Kidney tubule cell (primary cell): ENCODE measurements at regions not wholly inside any gene's neighbourhood (a gene's known extent, or its start where the extent isn't known, plus 50 kb on each side); places are given as distances from the start of the nearest gene placed in this dataset.
"Not testable (repeated sequence)": the region's sequence is repeated elsewhere in the genome, so short reads cannot be mapped to it uniquely, and the experiment has no call there.

ENCODE experiments used
- DNase-seq: peaks from one replicate; pipeline ENCODE4 v3.0.0-alpha.2; 2018; ENCODE audit warnings: low spot score

DNA sequence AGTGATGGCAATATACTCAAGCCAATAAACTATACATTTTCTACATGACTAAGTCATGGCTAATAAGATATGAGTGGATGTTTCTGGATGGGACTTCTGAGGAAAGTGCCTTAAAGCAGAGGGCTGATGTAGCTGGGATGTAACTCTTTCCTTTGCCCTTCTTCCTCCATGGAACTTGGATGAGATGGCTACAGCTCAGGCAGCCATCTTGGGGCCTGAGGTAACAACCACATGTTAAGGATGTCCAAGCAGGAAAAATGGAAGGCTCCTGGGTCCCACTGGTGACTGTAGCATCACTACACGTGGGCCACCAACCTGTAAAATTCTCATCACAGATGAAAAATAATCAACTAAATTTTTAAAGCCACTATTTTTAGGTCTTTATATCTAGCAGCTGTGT, 54.4 kb upstream of the GRIP1 start:
- DNase-seq, result no peak

DNA sequence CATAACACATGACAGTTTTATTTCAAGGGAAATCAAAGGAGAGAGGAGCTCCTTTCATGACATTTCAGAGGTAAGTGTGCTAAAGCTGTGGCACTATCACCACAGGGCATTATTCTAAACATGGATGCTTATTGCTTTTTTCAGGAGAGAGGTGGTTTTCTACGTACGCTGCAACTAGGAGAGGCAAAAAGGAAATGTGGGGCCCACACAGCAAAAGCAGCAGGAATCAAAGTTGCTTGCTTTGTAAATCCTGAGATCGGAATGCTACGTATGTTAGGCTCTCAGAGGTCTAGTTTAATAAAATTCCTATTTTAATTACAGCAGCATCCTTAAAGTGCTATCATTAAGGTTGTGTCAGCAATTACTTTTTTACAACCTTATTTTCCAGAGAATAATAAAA, 55.0 kb upstream of the GRIP1 start:
- no peak for DNase-seq

DNA sequence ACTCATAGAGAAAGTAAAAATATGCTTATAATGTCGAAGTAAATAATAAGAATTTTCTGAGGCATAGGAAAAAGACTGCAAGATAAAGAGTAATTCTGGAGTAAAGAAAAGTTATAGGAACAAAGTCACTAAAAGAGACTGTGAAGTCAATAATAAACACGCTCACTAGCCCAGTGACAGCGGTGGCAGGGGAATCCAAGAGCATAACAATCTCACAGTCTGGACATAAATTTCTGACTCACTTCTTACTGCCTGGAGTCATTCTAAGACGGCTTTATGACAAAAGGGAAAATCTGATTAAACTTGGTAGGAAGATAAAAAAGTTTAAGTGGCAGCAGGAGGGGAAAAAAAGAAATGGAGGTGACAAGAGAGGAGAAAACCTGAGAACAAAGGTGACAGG, 56.4 kb upstream of the GRIP1 start:
- DNase-seq, result no peak

DNA sequence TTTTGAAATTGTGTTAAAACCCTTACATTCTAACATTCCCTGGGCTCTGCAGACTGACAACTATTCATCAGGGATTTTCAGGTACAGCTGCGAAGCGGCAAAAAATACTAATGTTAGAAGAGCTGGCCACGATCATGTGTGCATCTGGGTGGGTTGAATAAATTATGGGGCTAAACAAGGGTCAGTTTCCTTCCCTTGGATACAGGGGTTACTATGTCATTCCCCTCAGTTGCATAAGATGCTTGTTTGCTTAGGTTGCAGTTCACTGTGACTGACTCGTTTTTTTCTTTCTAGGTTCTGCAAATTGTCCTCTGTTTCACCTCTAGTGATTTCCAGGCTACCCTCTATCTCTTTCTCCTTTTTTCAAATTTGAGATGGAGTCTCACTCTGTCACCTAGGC, 58.1 kb upstream of the GRIP1 start:
- DNase-seq, result no peak

DNA sequence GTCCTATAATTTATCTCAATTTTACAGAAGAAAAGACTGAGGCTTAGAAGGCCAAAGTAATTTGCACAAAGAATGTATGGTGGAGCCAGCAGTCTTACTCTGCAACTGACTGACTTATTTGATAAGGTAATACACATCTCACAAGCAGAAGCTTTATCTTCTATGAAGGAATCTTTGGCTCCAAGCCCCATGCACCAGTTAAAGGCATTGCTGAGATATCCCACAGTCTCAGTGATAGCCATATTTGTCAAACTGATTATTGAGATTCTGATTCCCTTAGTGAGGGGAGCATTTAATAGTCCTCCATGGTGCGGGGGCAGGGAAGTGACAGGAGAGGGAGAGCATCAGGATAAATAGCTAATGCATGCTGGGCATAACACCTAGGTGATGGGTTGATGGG, 60.4 kb upstream of the GRIP1 start:
- no peak for DNase-seq

DNA sequence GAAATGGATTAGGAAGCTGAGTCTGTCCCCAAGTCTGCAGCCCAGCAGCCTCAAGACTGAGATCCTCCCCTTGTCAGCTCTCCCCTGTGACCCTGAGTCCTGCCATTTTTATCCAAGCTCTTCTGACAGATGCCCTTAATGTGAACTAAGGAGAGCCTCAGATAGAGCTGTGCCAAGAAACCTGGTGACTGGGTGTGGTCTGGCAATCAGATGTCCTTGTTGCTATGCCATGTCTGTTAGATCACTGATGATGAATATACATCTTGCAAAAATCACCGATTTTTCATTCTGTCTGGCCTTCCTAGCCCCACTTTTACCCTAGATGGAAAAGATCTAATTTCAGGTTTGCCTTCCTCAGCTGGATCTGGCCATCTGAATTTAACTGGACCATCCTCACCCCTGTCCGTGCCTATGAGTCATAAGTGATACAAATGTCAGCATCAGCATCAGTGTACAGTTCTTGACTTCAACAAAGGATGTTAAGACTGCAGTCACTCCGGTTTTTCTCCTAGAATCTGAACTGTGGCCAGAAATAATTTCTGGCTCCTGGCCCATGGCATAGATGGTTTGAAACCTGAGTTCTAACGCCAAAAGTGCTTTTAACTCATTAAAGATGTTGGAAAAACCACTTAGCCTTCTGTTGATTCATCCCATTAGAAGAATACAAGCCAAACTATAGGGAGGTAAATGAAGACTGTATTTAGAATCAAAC, 61.2 kb upstream of the GRIP1 start:
- no peak for DNase-seq

DNA sequence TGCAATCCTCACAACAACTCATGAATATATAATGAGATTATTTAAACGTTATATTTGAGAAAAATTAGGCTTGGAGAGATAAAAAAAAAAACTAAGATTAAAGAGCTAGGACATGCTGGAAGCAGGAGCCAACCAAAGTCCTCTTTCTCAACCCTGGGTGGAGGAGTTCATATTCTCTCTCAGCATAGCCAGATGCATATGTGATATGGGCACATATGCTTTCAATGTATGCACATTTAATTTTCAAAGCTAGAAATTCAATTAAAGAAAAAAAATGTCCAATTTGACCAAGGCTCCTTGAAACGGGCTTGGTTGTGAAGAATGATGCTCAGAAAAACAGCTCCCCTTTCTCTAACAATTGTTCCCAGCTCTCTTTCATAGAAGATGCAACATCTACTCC, 61.9 kb upstream of the GRIP1 start:
- DNase-seq, result no peak

DNA sequence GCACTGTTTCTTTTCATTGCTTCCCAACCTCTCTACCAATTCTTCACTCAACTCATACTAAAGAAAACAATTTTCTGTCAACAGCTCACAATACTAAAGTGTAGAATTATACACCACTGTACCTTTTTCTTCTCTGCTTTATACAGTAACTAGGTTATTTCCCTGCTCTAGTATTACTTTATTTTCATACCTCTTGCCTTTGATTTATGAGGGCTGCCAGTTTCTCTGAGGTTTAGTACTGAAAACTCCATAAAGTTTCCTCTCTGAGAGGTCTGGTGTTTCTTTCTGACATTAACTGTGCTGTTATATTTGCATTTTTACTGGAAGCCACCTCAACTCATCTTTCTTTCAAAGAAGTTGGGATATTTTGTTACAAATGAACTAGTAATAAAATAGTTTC, 63.0 kb upstream of the GRIP1 start:
- DNase-seq, result no peak

DNA sequence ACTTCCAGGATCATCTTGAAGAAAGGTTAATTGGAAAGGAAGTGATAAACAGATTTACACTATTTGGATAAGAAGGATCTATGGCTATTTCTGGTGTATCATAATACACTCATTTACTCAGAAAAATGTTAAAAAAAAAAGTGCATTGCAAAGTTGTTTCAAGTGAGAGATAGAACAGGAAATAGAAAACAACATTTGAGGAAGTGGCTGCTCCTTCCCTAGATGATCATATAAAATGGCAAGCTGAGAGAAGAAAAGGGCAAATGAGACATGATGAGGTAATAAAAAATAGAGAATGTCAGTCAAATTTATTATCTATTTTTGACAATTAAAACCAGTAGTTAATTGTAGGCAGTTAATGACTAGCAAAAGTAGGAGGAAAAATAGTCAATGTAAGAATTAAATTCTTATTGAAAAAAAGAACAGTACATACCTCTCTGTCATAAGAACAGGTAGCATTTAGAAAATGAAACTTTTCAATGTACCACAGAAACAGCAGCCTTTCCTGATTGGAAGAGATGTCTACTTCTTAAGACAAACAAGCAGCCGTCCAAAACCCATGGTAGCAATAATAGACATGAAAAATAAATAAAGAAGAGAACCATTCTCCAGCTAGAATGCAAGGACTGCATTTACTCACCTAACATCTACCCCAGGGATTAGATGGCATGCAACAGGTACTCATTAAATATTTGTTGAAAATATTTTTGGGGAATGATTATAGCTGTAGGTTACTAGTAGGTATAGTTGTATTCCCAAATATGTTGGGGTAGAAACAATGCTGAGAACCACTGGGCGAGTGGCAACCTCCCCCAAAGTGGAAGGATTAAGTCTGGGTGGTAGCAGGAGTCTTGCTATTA, 63.9 kb upstream of the GRIP1 start:
- DNase-seq, result no peak

DNA sequence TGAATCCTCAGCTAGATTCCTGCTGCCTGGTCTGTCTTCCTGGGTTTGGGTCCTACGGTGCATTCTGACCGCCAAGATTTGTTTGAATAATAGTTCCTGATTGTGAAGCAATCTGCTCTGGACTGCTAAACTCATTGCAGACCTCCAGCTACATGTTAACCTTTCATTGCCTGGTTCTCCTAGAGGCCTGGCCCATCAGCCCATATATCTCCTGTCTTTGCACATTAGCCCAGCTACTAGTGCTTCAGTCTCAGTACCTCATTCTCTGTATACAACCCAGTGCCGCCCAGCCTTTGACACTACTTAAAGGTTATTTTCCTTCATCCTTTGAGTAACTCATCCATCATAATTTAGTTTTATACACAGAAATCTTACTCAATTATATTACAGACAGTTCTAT, 65.6 kb upstream of the GRIP1 start:
- DNase-seq, result no peak

DNA sequence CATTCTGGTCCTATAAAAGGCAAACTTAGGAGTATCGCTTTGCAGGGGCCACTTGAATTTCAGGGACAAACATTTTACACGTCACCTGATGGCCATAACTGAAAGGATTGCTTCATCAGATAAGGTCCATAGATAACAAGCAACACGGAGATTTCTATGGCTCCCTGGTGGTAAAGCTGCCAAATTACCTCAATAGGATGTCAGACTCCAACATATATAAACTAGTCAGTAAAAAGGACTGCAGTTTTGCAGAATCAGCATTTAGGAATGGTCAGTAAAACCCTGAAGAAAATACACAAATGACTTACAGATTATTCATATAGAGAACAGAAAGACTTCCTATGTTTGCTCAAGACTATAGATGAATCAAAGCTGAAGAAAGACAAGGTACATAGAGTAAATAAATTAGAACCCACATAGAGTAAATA, 66.1 kb upstream of the GRIP1 start:
- DNase-seq, result no peak

DNA sequence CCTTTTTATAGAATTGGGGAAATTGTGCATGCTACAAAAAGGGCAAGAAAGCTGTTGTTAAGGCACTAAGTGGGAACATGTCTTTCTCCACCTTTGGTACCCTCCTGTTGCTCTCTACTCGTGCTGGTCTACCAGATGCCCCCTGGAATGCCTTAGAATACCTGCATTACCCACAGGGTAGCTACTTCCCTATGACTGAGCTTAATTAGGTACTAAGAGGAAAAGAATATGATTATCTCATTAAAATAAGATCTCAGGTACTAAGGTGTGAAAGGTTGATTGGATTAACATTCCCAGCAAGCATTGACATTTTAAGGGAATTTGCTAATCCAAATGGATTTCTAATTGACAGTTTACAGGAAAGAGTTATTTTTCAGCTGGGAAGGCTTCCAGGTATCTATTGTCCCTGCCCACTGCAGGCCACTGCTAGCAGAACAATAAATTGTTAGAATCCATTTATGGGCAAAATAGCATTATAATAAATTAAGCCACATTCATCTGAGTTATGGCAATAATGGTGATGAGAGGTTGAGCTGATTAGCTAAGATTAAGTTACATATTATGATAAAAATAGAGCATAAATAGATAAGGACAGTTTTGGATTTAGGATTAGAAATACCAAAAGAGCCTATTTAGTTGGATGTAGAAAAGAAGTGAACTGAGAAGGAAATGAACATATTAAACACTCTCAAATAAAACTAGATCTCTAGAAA, 67.8 kb upstream of the GRIP1 start:
- DNase-seq, result no peak

DNA sequence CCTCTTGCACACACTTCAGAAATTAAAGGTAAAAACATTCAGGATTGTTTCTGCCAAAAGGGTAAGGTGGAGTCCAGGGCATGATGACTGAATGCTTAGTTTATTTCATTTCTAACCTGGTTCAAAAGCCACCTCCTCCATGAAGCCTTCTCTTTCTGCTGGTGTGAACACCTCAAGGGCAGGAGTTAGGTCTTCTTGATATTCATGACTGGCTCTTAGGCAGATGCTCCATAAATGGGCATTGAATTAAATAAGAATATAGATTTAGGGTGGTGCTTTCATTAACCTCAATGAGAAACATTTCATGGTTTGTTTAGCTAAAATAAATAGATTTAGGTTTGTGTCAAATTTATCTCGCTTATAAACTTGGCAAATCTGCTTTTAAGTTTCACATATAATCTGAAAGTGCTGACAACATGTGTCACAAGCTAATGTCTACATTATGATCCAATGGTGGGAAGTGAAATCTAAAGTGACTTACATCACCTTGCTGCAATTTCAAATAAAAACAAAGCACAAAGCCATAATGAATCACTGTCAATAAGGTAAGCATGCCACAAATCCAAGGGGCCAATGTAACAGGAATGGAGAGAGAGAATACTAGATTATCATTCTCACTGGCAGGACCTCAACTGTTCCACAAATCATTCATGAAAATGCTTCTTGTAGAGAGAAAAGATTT, 72.7 kb upstream of the GRIP1 start:
- peak; percentile 60 for DNase-seq

DNA sequence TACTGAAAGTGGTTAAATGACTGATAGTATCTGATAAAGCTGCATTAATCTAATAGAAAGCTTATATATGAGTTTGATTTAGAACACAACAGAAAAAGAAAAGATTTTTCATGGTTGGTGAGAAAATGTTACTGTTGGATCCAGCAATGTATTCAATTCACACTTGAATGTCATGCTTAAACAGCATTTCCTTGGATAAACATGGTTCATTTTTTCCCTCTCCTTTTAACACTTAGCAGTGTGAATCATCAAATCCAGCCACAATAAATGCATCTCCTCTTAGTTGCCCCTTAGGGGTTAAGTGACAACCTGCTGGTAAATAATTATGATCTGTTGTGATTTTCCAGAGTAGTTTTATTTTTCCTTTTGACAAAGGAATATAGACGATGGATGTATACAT, 74.9 kb upstream of the GRIP1 start:
- no peak for DNase-seq

DNA sequence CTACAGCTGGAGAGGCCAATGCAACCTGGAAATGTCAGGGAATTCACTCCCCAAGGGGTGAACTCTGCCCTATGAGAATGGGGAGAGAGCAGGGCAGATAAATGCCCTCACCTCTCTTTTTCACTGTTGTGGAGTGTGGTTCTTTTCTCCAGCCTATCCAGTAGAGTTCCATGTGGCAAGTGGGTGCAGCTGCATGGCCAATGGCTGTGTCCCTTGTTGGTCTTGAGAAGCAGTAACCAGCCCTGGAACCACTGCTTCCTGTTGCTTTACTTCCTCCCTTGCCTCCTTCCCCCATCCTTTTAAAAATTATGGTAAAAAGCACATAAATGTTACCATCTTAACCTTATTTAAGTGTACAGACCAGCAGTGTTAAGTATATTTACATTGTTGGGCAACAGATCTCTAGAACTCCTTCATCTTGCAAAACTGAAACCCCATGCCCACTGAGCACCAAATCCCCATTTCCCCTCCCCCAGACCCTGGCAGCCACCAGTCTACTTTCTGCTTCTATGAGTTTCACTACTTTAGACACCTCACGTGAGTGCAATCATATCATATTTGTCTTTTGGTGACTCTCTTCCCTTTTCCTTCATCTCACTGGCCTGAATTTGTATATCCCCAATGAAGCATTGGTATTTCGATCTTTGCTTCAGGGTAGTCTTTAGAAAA, 77.0 kb upstream of the GRIP1 start:
- DNase-seq, result no peak

DNA sequence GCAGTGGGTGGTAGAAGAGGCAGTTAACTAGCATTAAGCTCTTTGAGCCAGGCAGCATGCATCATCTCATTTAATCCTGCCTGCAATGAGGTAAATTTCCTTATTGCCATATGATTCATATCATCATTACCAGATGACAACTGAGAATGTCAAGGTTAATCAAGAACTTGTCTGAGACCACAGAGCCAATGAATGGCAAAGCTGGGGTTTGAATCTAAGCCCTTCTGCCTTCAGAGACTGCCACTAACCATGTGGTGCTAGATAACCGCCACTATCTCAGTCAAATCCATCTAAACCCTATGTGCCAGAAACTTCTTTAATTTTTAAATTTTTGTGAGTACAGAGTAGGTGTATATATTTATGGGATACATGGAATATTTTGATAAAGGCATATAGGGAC, 77.8 kb upstream of the GRIP1 start:
- DNase-seq, result peak; percentile 31

DNA sequence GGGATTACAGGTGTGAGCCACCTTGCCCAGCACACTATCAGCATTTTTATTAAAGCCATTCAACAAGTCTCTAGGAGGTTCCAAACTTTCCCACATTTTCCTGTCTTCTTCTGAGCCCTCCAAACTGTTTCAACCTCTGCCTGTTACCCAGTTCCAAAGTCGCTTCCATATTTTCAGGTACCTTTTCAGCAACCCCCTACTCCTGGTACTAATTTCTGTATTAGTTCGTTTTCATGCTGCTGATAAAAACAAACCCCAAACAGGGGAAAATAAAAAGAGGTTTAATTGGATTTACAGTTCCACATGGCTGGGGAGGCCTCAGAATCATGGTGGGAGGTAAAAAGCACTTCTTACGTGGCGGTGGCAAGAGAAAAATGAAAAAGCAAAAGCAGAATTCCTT, 81.2 kb upstream of the GRIP1 start:
- not testable (repeated sequence) for DNase-seq

DNA sequence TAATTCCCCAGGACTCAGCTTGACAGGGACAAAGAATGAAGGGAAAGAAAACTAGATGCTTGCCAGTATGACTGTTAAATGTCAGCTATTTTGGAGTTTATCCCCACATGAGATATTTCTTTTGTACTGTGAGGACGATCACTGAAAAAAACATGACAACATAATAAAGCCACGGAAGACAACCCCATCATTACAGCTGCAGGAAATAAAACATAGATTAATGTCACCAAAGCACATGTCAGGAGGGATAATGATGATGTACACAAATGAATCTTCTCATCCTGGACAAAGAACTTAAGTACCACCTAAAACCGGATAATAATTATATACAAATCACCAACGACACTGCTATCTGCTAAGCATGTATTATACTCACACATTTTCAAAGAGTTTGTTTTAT, 84.6 kb upstream of the GRIP1 start:
- no peak for DNase-seq

DNA sequence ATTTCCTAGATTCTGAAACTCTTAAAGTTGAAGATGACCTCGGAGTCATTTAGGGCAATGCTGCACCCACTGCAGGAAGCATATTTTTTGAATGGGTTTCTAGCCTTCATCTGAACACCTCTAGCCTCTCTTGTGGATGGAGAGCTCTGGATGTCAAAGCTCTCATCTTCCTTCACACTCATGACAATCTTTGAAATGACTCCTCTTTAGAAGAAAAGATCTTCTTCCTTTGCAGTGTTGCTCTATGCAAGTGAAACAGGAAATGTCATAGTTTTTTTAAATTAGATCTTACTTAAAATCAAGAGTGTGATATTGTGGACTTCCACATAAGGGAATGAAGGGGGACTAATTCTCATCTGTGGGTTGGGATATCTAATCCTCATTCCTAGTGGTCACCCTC, 86.3 kb upstream of the GRIP1 start:
- DNase-seq, result no peak

DNA sequence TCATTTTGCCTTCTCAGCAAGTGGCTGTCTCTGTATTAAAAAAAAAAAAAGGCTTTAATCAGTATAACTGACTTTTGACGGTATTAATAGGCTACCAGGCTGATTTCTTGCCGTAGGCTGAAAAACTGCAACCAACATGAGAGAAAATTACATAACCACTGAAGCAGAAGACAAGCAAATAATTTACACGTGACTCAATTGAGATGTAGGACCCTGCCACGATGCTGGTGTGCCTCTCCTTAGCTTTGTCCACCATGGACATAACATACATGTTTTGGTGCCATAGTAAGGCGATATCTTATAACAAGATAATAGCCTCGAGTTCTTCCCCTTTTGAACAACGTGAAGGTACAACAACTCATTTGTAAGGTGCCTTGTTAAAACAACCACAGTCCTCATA, 88.7 kb upstream of the GRIP1 start:
- no peak for DNase-seq

DNA sequence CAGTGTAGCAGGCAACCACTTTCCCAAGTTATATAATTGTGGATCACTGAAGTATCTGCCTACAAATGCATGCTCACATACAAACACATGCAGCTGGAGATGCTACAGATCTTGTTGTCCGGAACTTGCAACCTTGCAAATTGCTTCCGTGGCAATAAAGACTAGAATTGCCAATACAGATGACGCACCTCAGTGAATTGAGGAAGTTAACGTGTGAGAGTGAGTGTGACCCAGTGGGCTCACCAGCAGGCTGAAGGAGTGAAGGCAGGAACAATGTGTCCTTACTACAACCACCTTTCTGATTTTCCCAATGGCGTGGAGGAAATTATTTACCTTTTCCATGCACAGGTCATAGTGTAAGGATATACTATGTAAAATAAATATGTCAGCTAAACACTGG, 89.4 kb upstream of the GRIP1 start:
- DNase-seq, result no peak

DNA sequence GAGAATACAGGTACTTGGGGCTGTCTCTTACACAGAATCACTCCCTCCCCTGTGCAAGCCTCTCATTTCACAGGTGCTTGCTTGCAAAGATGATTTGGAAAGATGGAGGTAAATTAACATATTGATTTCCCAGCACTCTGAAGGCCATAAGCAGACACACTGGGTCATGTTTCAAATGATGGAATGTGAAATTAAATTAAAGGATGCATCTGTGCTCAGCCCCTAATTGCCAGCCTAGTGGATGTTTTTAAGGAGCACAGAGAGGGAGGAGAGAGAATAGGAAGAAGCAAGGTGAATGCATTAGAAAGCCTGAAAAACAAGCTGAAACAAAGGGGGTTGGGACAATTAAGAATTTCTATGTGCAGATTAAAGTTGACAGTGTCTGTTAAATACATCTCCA, 96.1 kb upstream of the GRIP1 start:
- no peak for DNase-seq
